Right atrium auricular region (tissue), 2 donors: ENCODE measurements at regions not wholly inside any gene's neighbourhood (a gene's known extent, or its start where the extent isn't known, plus 50 kb on each side); places are given as distances from the start of the nearest gene placed in this dataset.

Source experiments
- DNase-seq: peaks from one replicate; pipeline ENCODE4 v3.0.0-alpha.2; 2019; ENCODE audit warnings: low spot score
- H3K27ac ChIP-seq, 2 donors: fragments of 200-600 bp; sonication (generic); 1 replicate in 1 of 2; 2 replicates in 1 of 2; pipeline ENCODE4 v1.5.1; 2016 to 2019
- H3K27me3 ChIP-seq, 2 donors: fragments of 200-600 bp; sonication (generic); one replicate each; pipeline versions ENCODE4 v1.5.1 to v1.6.0; 2017 to 2019
- H3K36me3 ChIP-seq: fragments of 200-600 bp; sonication (generic); one replicate; pipeline ENCODE4 v1.5.1; 2016
- H3K4me1 ChIP-seq, 2 donors: fragments of 200-600 bp; sonication (generic); one replicate each; pipeline versions ENCODE4 v1.5.1 to v1.6.0; 2017 to 2019
- H3K4me3 ChIP-seq, 2 donors: fragments of 200-600 bp; sonication (generic); 1 replicate in 1 of 2; 2 replicates in 1 of 2; pipeline ENCODE4 v1.5.1; 2017 to 2019; ENCODE audit warnings: mild to moderate bottlenecking in 1 of 2, moderate library complexity in 1 of 2
- H3K9me3 ChIP-seq, 2 donors: fragments of 200-600 bp; sonication (generic); one replicate each; pipeline ENCODE4 v1.5.1; 2019
- CTCF ChIP-seq, 2 donors: fragments of 200-600 bp; sonication (generic); IDR thresholded peaks; one replicate each; pipeline ENCODE4 v1.5.1; 2019; ENCODE audit warnings: antibody characterized with exemption in 2 of 2

- Histone ChIP-seq H3K36me3 (no peaks in the 10 kb centered on the region), H3K27me3 (no peaks in the 10 kb centered on the region)
Measured at GRCh38 chr1:82153272-82153629, 352.5 kb downstream of the ADGRL2 start.

GRCh38 chr1:82152356-82153271, 351.9 kb downstream of the ADGRL2 start:
- Histone ChIP-seq H3K27me3 (no peaks in the 10 kb centered on the region), H3K4me3 (no peak overlapping the region), H3K36me3 (no peaks in the 10 kb centered on the region), H3K4me1 (no peaks in the 10 kb centered on the region), H3K9me3 (no peaks in the 10 kb centered on the region), H3K27ac (no peak overlapping the region)
- TF ChIP-seq CTCF (IDR thresholded peaks at IDR 0.05) = no peak
- no peak for DNase-seq

More at GRCh38 chr1:82153272-82153629, 352.5 kb downstream of the ADGRL2 start:
- Histone ChIP-seq H3K4me1 (no peaks in the 10 kb centered on the region), H3K27ac (no peak overlapping the region), H3K4me3 (no peak overlapping the region), H3K9me3 (no peaks in the 10 kb centered on the region)
- no peak for TF ChIP-seq CTCF (IDR thresholded peaks at IDR 0.05)
- no peak for DNase-seq

GRCh38 chr1:82145656-82146055, 344.9 kb downstream of the ADGRL2 start:
- H3K4me1 ChIP-seq = no peaks in the 10 kb centered on the region
- H3K36me3 ChIP-seq = no peaks in the 10 kb centered on the region
- no peaks in the 10 kb centered on the region for H3K27me3 ChIP-seq
- DNase-seq = no peak
- TF ChIP-seq CTCF (IDR thresholded peaks at IDR 0.05) = no peak
- H3K27ac ChIP-seq = no peak overlapping the region
- no peak overlapping the region for H3K4me3 ChIP-seq
- no peaks in the 10 kb centered on the region for H3K9me3 ChIP-seq

GRCh38 chr1:82143108-82143833, 342.5 kb downstream of the ADGRL2 start:
- DNase-seq = no peak
- no peak for TF ChIP-seq CTCF (IDR thresholded peaks at IDR 0.05)
- Histone ChIP-seq H3K27ac (no peak overlapping the region), H3K4me3 (no peak overlapping the region), H3K4me1 (no peaks in the 10 kb centered on the region), H3K36me3 (no peaks in the 10 kb centered on the region), H3K27me3 (no peaks in the 10 kb centered on the region), H3K9me3 (no peaks in the 10 kb centered on the region)

- Histone ChIP-seq H3K27ac (no peak overlapping the region), H3K36me3 (no peaks in the 10 kb centered on the region), H3K4me3 (no peak overlapping the region), H3K27me3 (no peaks in the 10 kb centered on the region), H3K9me3 (no peaks in the 10 kb centered on the region), H3K4me1 (no peaks in the 10 kb centered on the region)
- DNase-seq = no peak
- TF ChIP-seq CTCF (IDR thresholded peaks at IDR 0.05) = no peak
Measured at GRCh38 chr1:82141390-82141789, 340.7 kb downstream of the ADGRL2 start.
